ENCODE measurements at regions not wholly inside any gene's neighbourhood (a gene's known extent, or its start where the extent isn't known, plus 50 kb on each side); places are given as distances from the start of the nearest gene placed in this dataset.
A peak's percentile ranks its signal among the peaks of the same experiment; 100 is the strongest.
"Not testable (repeated sequence)": the region's sequence is repeated elsewhere in the genome, so short reads cannot be mapped to it uniquely, and the experiment has no call there.

DNA sequence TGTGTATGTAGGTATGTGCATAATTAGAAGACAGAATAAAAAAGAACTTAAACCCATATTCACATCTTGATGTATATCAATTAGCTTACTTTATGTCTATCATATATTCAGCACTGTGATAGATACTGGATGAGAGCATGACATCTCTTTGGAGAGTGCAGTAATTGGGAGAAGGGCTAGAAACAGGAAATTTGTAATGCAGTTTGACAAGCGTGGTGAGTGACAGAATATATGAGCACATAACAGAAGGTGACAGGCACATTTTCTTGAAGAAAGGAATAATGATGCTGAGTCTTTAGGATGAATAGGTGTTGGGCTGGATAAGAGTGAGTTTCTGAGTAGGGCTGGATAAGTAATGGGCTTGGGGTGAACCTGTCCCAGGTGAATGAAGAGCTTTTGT is 680.3 kb upstream of the ZNF385D start:
- no peak for TF ChIP-seq POLR2A (IDR thresholded peaks at IDR 0.05; ENCODE audit: low read length)
- no peak for TF ChIP-seq GATA1 (IDR thresholded peaks at IDR 0.05; ENCODE audit: low read depth, low read length)
- DNase-seq: no peak

DNA sequence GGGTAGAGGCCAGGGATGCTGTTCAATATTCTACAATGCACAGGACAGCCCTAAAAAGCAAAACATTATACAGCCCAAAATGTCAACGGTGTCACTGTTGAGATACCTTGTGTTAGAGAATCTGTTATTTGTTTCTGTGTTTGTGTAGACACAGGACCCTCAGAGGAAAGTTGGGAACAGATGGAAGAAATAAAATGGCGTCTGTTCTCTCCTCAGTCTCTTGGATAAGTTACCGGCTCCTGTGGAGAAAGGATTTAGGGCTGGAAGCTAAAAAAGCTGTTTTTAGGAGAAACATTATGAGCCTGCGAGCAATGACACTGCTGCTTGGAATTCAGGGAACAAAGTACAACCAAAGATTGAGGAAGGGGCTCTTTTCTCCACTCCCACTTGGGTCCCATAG is 688.6 kb upstream of the ZNF385D start:
- DNase-seq: no peak
- TF ChIP-seq GATA1 (IDR thresholded peaks at IDR 0.05; ENCODE audit: low read depth, low read length) (no peak), POLR2A (IDR thresholded peaks at IDR 0.05; ENCODE audit: low read length) (no peak)

DNA sequence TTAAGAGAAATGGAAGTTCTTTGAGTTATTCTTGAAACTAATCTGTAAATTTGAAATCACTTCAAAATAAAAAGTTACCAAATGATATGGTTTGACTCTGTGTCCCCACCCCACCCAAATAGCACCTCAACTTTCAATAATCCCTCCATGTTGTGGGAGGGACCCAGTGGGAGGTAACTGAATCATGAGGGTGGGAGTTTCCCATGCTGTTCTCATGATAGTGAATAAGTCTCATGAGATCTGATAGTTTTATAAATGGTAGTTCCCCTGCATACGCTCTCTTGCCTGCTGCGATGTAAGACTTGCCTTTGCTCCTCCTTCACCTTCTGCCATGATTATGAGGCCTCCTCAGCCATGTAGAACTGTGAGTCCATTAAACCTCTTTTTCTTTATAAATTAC is 690.7 kb upstream of the ZNF385D start:
- DNase-seq: no peak
- no peak for TF ChIP-seq GATA1 (IDR thresholded peaks at IDR 0.05; ENCODE audit: low read depth, low read length)
- TF ChIP-seq POLR2A (IDR thresholded peaks at IDR 0.05; ENCODE audit: low read length): no peak

DNA sequence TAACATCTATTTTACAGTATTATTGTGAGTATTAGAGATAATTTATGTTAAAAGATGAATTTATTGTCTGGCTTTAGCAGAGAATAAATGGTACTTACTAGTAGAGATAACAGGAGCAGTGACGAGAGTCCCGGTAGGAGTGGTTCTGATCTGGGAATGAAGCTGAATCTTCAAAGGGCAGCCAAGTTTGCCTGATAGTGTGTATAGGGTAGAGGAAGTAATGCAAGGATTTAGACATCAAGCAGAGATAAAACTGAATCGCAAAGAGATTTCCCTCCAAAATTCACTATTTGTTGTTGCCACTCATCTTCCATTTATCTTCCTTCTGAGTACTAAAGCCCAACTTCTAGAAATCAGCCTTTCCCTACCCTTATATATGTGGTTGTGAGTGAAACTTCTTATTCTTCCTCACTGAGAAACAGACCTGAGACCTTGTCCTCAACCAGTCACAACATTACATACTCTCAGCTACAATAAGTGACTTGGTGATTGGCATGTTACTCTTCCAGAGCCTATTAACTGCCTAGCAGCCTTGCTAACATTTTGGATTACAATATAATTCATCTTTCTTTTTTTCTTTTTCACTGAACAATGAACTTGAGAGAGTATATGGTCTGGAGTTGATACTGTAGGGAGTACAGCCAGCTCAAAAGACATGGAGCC is 692.7 kb upstream of the ZNF385D start:
- no peak for TF ChIP-seq GATA1 (IDR thresholded peaks at IDR 0.05; ENCODE audit: low read depth, low read length)
- no peak for DNase-seq

DNA sequence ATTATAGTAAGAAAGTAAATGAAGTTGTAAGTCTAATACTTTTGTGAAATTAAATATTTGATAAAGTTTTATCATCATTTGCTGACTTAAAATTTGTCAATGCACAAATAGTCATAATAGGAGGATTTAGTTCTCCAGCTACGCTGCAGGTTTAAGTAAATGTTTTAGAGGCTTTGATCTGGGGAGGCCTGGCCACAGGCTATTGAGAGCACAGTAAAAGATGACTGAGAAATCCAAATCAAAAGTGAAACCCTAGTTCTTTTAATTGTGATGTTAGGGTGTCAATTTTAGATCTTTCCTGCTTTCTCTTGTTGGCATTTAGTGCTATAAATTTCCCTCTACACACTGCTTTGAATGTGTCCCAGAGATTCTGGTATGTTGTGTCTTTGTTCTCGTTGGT is 694.3 kb upstream of the ZNF385D start:
- DNase-seq: not testable (repeated sequence)

DNA sequence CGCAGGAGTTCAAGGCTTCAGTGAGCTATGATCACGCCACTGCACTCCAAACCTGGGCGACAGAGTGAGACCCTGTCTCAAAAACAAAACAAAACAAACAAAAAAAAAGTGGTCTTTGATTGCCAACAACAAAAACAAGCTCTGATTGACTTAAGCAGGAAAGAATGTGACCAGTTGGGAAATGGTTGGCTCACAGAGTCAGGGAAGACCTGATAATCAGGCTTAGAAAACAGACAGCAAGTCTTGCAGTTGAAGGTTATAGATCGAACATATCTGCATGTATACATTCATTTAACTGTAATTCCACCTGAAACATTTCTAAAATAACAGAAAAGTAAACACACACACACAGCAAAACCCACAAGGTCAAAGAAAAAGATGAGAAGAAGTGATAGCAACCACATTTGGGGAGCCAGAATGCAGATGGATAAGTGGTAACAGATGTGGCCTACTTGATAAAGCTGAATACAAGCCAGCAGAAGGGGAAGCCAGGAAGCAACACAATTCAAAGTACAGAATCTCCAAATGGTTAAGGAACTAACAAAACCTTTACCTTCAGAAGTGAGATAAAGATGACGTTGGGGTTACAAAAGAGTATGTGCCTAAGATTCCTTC is 699.9 kb upstream of the ZNF385D start:
- no peak for TF ChIP-seq POLR2A (IDR thresholded peaks at IDR 0.05; ENCODE audit: low read length)
- TF ChIP-seq GATA1 (IDR thresholded peaks at IDR 0.05; ENCODE audit: low read depth, low read length): no peak

DNA sequence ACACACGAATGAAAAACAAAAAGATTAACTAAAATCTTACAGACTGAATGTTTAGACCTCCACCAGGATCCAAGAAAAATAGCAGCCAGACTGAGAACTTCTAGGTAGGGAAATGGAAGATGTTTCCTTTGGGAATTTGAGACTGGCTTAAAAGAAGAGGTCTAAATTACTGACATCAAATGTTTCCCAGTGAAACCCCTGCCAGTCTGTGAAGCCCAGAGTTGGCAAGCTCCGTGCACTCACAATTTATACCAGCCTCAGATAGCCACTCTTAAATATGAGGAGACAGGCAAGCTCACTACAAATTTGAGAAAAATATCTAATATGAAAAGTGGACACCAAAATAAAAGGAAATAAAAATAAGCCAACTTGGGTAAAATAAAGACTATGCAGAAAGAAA is 700.5 kb upstream of the ZNF385D start:
- TF ChIP-seq GATA1 (IDR thresholded peaks at IDR 0.05; ENCODE audit: low read depth, low read length): no peak
- TF ChIP-seq POLR2A (IDR thresholded peaks at IDR 0.05; ENCODE audit: low read length): no peak
- DNase-seq: peak in 1 of 2 experiments; percentile 19

More for the DNA sequence above, 699.9 kb upstream of the ZNF385D start:
- peak; percentile 17 to 80 for DNase-seq

DNA sequence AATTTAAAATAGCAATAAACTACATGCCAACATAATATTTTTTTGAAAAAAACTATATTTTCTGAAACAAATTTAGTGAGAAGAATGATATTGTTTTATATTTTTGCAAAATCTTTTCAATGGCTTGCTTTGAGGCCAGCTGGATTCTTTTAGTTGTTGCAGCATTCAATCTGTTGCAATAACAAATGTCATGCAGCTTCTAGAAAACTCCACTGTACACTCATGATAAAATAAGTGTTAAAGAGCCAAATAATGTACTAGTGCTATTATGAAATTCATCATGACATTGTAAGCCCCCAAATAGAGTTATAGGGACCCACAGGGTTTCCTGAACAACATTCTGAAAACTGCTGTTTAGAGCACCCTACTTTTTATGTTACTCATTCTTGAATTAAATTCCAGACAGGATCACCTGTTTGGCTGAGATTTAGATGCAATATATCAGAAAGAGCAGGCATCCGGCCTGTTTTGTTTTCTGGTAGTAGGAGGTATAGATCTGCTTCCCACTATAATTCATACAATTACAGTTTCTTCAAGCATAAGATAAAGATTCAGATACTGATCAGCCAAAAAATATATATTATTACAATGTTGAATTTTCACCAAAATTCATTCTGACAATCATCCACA is 703.0 kb upstream of the ZNF385D start:
- TF ChIP-seq POLR2A (IDR thresholded peaks at IDR 0.05; ENCODE audit: low read length) (no peak), GATA1 (IDR thresholded peaks at IDR 0.05; ENCODE audit: low read depth, low read length) (no peak)
- DNase-seq: no peak

DNA sequence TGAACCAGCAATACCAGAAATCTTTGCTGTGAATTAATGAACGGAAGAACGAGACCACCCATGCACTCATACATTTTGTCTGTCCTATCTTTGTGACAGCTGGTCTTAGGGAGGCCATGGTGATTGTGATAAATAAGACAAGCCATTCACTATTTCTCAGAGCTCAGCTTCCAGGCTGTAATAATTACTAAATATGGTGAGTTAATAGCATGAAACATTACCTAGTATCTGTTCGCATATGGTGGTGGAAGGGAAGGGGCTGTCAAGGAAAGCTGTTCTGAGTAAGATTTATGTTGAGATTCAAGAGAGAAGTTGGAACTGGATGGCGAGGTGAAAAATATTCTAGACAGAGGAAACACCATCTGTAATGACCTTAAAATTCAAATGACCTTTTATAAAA is 719.0 kb upstream of the ZNF385D start:
- no peak for DNase-seq
- TF ChIP-seq GATA1 (IDR thresholded peaks at IDR 0.05; ENCODE audit: low read depth, low read length) (no peak), POLR2A (IDR thresholded peaks at IDR 0.05; ENCODE audit: low read length) (no peak)

DNA sequence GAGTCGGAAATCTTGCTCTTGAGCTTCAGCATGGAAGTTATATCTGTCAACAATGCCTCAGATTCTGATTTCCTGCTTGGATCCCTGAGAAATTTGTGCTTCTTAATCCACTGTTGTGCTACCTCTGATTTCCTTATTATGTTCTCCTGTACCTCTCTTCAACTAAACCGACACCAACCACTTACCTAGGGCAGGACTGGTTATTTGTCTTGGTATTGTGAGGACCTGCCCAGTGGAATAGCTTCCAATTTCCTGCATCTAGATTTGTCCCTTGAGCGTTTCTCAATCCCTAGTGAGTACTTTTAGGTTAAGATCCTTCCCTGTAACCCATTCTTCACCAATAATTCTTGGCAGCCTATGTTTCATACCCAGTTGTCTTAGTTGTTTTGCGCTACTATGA is 720.5 kb upstream of the ZNF385D start:
- DNase-seq: no peak
- TF ChIP-seq GATA1 (IDR thresholded peaks at IDR 0.05; ENCODE audit: low read depth, low read length) (no peak), POLR2A (IDR thresholded peaks at IDR 0.05; ENCODE audit: low read length) (no peak)

DNA sequence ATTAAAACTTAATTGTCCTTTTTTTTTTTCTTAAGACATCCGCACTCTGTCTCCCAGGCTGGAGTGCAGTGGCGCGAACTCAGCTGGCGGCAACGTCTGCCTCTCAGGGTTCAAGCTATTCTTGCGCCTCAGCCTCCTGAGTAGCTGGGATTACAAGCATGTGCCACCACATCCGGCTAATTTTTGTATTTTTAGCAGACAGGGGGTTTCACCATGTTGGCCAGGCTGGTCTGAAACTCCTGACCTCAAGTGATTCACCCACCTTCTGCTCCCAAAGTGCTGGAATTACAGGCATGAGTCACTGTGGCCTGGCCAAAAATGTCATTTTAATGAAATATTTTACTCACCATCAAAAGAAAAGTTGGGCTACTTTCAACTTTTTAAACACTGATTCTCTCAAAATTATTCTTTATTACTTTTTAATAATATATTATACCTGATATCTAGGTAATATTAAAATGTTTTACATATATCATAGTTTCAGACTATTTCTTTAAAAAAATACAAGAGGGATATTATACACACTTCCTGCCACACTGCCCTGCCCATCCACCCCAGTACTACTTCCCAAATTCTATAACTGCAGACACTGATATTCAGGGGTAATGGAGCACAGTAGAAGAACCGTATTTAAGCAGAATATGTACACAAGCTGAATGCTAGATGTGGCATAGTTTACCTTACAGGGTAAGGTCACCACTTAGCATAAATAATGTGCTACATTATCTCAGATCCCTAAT is 723.9 kb upstream of the ZNF385D start:
- TF ChIP-seq POLR2A (IDR thresholded peaks at IDR 0.05; ENCODE audit: low read length) (no peak), GATA1 (IDR thresholded peaks at IDR 0.05; ENCODE audit: low read depth, low read length) (no peak)
- DNase-seq: no peak

DNA sequence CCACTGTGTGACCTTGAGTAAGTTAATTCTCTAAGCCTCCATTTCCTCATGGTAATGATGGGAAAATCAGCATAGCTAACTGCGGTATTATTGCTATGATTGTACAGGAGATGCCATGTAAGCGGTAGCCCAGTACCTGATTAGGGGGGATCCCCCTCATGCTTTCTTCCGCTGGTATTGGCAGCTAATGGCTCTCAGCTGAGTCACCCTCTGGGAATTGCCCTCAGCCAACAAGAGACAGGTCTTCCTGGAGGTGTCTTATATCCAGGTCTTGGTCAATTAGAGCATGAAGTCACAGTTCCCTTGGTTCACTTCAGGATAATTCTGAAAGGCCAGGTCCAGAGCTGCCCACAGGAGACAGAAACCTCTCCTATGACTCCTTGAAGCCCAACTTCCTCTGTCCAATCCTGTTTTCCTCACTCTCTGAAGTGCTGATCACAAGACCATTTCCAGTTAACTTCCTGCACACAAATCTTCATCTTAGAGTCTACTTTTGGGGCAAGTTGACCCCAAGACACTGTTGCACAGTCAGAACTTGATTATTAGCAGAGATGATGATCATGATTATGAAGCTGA is 724.7 kb upstream of the ZNF385D start:
- TF ChIP-seq GATA1 (IDR thresholded peaks at IDR 0.05; ENCODE audit: low read depth, low read length) (no peak), POLR2A (IDR thresholded peaks at IDR 0.05; ENCODE audit: low read length) (no peak)

GRCh38 chr3:22476976-22477375 is 726.0 kb upstream of the ZNF385D start:
- DNase-seq: no peak
- TF ChIP-seq POLR2A (IDR thresholded peaks at IDR 0.05; ENCODE audit: low read length) (no peak), GATA1 (IDR thresholded peaks at IDR 0.05; ENCODE audit: low read depth, low read length) (no peak)

More for the DNA sequence above, 724.7 kb upstream of the ZNF385D start:
- no peak for DNase-seq

DNA sequence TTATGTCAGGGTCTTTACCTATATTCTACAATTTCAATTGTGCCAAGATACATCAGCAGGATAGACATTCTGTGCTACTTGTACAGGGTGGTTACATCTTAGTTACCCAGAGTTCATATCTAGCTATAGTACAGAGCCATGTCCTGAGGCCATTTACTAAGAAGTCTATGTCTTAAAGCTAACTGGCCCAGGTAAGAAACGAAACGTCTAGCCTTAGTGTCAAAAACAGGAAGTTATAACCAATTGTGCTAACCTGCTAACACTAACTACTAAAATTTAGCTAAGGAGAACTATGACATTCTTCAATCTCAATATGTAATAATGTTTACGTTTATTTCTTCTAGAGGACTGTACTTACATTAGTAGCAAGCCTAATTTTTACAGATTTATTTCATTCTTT is 717.2 kb upstream of the UBE2E2 start:
- no peak for TF ChIP-seq POLR2A (IDR thresholded peaks at IDR 0.05; ENCODE audit: low read length)
- TF ChIP-seq GATA1 (IDR thresholded peaks at IDR 0.05; ENCODE audit: low read depth, low read length): no peak
- DNase-seq: no peak

Data from erythroblast (primary cell).